Raji (cell line): ENCODE measurements at regions not wholly inside any gene's neighbourhood (a gene's known extent, or its start where the extent isn't known, plus 50 kb on each side); places are given as distances from the start of the nearest gene placed in this dataset.
A peak's percentile ranks its signal among the peaks of the same experiment; 100 is the strongest.

Experiments
- POLR2A ChIP-seq: IDR thresholded peaks from 2 replicates; pipeline ENCODE4 v1.6.1; 2011; ENCODE audit warnings: low read depth, low read length, control low read depth; ENCODE audit not compliant: insufficient read depth

- TF ChIP-seq POLR2A = no peak
These were observed 103.7 kb upstream of the TLE3 start for GRCh38 chr15:70201425-70201775.

GRCh38 chr15:70200511-70201424 lies 103.1 kb upstream of the TLE3 start:
- no peak for TF ChIP-seq POLR2A

GRCh38 chr15:70199540-70200410 lies 102.1 kb upstream of the TLE3 start:
- no peak for TF ChIP-seq POLR2A

GRCh38 chr15:70199124-70199482 lies 101.4 kb upstream of the TLE3 start:
- TF ChIP-seq POLR2A = no peak

GRCh38 chr15:70198441-70199123 lies 100.9 kb upstream of the TLE3 start:
- TF ChIP-seq POLR2A = no peak

GRCh38 chr15:70197945-70198361 lies 100.2 kb upstream of the TLE3 start:
- TF ChIP-seq POLR2A = no peak

- TF ChIP-seq POLR2A = no peak
These were observed 99.7 kb upstream of the TLE3 start for GRCh38 chr15:70197318-70197944.

- TF ChIP-seq POLR2A = peak; percentile 33; the same call in 1 of the 2 replicates
These were observed 98.9 kb upstream of the TLE3 start for GRCh38 chr15:70196372-70197316.

- TF ChIP-seq POLR2A = no peak
These were observed 98.0 kb upstream of the TLE3 start for GRCh38 chr15:70195587-70196305.

GRCh38 chr15:70195171-70195570 lies 97.5 kb upstream of the TLE3 start:
- TF ChIP-seq POLR2A = no peak

GRCh38 chr15:70194266-70194665 lies 96.5 kb upstream of the TLE3 start:
- no peak for TF ChIP-seq POLR2A

- no peak for TF ChIP-seq POLR2A
These were observed 96.0 kb upstream of the TLE3 start for GRCh38 chr15:70193734-70194133.

GRCh38 chr15:70192490-70192889 lies 94.8 kb upstream of the TLE3 start:
- no peak for TF ChIP-seq POLR2A
